Pulmonary artery endothelial cell (primary cell): ENCODE measurements at regions not wholly inside any gene's neighbourhood (a gene's known extent, or its start where the extent isn't known, plus 50 kb on each side); places are given as distances from the start of the nearest gene placed in this dataset.
A peak's percentile ranks its signal among the peaks of the same experiment; 100 is the strongest.

Source experiments
- DNase-seq: peaks from one replicate; pipeline ENCODE4 v3.0.0-alpha.2; 2011; ENCODE audit warnings: low read depth, low spot score

GRCh38 chr12:24229031-24229700 lies 279.7 kb upstream of the SOX5 start:
- DNase-seq: no peak

GRCh38 chr12:24228371-24228770 lies 278.9 kb upstream of the SOX5 start:
- DNase-seq: no peak

- no peak for DNase-seq
Measured at GRCh38 chr12:24227551-24227950, 278.1 kb upstream of the SOX5 start.

GRCh38 chr12:24226745-24227350 lies 277.4 kb upstream of the SOX5 start:
- DNase-seq: peak; percentile 87

GRCh38 chr12:24224401-24224800 lies 274.9 kb upstream of the SOX5 start:
- no peak for DNase-seq

- no peak for DNase-seq
Measured at GRCh38 chr12:24223926-24224325, 274.5 kb upstream of the SOX5 start.

GRCh38 chr12:24222968-24223367 lies 273.5 kb upstream of the SOX5 start:
- DNase-seq: no peak

GRCh38 chr12:24212496-24212895 lies 263.0 kb upstream of the SOX5 start:
- DNase-seq: no peak

- DNase-seq: no peak
Measured at GRCh38 chr12:24206621-24207020, 257.2 kb upstream of the SOX5 start.

- DNase-seq: no peak
Measured at GRCh38 chr12:24201258-24201970, 251.9 kb upstream of the SOX5 start.

GRCh38 chr12:24200010-24200409 lies 250.5 kb upstream of the SOX5 start:
- DNase-seq: no peak

GRCh38 chr12:24198936-24199671 lies 249.6 kb upstream of the SOX5 start:
- DNase-seq: no peak

- DNase-seq: no peak
Measured at GRCh38 chr12:24198070-24198469, 248.6 kb upstream of the SOX5 start.

- no peak for DNase-seq
Measured at GRCh38 chr12:24197532-24197931, 248.1 kb upstream of the SOX5 start.

- DNase-seq: no peak
Measured at GRCh38 chr12:24195063-24195462, 245.6 kb upstream of the SOX5 start.

- DNase-seq: no peak
Measured at GRCh38 chr12:24191117-24191516, 241.6 kb upstream of the SOX5 start.

GRCh38 chr12:24185782-24186181 lies 236.3 kb upstream of the SOX5 start:
- DNase-seq: no peak

- DNase-seq: no peak
Measured at GRCh38 chr12:24177889-24178288, 228.4 kb upstream of the SOX5 start.

GRCh38 chr12:24175929-24176328 lies 226.5 kb upstream of the SOX5 start:
- DNase-seq: no peak

GRCh38 chr12:24175284-24175683 lies 225.8 kb upstream of the SOX5 start:
- DNase-seq: no peak

GRCh38 chr12:24173067-24173466 lies 223.6 kb upstream of the SOX5 start:
- no peak for DNase-seq

- no peak for DNase-seq
Measured at GRCh38 chr12:24172773-24173066, 223.2 kb upstream of the SOX5 start.
